ENCODE measurements at regions not wholly inside any gene's neighbourhood (a gene's known extent, or its start where the extent isn't known, plus 50 kb on each side); places are given as distances from the start of the nearest gene placed in this dataset.

GRCh38 chr3:124545891-124546290, 184.4 kb upstream of the UMPS start:
- TF ChIP-seq CTCF (conservative IDR thresholded peaks at IDR 0.05) (no peak), EZH2 (IDR thresholded peaks at IDR 0.05; ENCODE audit: low read depth) (no peak)
